Stimulated activated CD8-positive, alpha-beta memory T cell treated with anti-CD3 and anti-CD28 coated beads, Interleukin-15, amount 100 ng/mL, for 4 hours (primary cell): ENCODE measurements at regions not wholly inside any gene's neighbourhood (a gene's known extent, or its start where the extent isn't known, plus 50 kb on each side); places are given as distances from the start of the nearest gene placed in this dataset.
"Not testable (repeated sequence)": the region's sequence is repeated elsewhere in the genome, so short reads cannot be mapped to it uniquely, and the experiment has no call there.

ENCODE experiments used
- DNase-seq, 2 donors: peaks; one replicate each; pipeline ENCODE4 v3.0.0-alpha.2; 2020; ENCODE audit warnings: low read depth in 2 of 2

DNA sequence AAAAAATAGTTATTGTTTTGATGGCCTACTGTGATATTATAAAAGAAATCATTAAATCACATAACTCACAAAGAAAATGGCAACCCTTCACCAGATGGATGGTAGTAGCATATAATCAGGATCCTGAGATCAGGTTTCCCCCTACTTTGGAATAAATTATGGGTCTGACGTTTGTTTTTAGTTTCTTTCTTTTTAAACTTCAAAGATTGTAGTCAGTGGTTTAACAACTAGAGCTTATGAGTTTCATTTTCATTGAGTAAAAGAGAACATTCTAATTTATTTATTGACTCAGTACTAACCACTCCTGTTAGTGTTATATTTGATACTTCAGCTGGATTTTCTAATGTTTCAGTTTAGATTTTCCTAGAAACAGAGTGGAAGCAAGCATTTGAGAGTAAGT, 218.0 kb upstream of the PCSK5 start:
- DNase-seq = no peak

DNA sequence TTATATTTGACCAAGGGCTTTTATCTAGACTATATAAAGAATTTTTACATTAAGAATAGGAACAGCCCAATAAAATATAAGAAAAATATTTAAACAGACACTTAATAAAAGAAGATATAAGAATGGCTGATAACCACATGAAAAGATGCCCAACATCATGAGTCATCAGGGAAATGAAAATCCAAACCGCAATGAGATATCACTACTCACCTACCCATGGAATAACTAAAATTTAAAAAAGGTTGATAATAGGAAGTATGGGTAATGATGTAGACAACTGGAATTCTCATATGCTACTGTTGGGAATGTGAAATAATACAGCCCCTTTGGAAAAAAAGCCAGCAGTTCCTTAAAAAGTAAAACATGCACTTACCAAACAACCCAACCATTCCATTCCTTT, 206.9 kb upstream of the PCSK5 start:
- no peak for DNase-seq

DNA sequence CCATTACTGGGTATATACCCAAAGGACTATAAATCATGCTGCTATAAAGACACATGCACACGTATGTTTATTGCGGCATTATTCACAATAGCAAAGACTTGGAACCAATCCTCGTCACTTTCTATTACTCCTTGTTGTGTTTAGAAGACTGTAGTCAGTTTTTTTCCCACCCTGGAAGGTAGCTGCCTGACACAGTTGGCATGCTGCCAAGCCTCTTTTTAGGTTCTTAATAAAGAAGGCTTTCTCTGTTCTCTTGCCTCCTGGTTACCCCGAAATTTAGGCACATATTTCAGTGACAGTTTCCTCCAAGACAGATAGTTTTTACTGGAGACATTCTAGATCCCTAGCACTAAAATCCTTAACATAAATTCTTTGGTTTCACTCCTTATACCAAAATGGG, 205.4 kb upstream of the PCSK5 start:
- no peak for DNase-seq

DNA sequence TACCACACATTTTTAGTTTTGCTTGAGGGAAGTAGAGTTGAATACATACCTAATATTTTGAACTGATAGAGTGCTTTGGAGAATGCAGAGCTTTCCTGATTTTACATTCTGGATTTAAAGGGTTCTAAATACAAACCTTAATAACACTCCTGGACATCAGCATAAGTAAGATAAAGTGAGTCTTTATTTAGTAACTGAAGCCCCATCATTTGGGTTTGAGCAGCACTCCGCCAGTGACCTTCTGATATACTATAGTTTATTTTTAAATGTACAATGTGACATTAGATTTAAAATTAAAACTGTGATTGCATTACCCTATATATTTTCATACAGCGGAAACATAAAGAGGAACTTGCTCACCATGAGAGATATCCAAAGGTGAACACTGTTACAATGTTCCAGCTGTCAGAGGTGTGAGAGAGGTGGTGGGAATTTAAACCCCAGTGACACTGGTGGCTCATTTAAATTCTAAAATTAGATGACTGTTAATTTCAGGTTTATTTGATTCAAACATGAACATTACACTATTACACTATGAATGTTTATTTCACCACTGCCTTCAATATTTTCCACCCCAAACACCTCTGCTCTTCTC, 203.0 kb upstream of the PCSK5 start:
- no peak for DNase-seq

DNA sequence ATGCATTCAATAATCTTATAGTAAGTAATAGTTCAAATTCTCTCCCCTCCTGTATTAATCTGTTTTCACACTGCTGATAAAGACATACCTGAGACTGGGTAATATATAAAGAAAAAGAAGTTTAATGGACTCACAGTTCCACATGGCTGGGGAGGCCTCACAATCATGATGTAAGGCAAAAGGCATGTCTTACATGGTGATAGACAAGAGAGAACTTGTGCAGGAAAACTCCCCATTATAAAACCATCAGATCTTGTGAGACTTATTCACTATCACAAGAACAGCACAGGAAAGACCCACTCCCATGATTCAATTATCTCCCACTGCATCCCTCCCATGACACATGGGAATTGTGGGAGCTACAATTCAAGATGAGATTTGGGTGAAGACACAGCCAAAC, 199.9 kb upstream of the PCSK5 start:
- not testable (repeated sequence) for DNase-seq

DNA sequence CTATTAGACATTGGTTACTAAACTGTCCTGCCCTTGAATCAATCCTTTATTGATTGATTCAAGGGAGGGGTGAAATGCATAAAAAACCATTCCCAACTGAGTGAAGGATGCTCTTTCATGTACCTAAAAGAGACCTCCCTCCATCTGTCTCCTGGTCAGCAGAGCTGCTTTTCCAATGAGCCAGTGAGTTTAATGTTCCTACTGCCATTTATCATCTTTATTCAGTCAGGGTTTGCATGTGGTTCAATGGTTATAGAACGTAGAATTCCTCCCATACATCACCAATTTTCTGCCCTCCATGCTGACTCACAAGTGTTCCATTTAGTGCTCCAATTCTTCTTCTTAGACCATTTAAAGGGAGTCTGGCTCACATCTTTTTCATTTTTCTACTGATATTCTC, 199.1 kb upstream of the PCSK5 start:
- no peak for DNase-seq

DNA sequence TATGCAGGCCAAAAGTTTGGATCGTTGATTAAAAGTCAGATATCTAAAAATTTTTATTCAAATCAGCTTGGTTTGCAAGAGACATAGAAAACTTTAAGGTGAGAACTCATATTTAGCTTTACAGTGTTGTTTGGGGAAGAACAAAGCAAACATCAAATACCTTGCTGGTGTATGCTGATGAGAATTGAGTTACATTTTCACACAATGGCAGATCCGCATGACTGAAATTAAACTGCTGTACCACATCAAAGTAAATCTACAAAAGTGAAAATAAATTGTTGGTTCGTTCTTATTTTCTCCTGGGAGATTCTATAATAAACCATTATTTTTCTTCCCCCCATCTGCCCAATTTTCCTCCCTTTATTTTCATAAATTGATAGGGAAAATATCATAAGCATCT, 198.2 kb upstream of the PCSK5 start:
- no peak for DNase-seq

DNA sequence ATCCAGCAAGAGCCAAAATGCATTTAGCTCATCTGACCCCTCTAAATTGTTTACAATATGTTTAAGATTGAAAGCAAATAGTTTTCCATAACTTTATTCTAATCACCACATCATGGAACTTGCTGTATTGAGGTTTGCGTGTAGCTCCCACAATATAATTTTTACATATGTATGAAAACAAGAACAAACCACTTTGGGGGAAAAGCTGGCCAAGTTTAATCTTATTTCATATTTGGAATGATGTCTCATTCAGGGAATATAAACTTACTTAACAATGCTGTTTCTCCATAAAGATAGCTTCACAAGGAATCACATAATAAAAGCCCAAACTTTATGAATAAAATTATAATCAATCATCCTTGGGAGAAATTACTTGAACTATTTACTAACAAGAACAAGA, 194.6 kb upstream of the PCSK5 start:
- no peak for DNase-seq

DNA sequence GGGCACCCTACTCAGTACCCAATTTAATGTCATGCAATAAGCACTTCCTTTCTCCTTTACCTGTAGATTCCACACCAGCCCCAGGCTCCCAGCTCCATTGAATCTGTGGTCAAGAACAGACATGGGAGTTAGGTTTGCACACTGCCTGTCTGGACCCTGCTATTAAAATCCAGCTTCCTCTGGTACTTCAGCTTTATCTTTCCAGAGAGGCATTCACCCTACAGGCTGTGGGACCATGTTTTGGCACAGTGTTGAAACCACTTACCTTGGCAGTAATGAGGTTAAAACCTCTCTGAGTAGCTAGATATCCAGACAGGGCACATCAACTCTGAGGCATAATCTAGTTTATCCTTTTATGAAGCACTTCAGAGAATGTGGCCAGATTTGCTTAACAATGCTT, 191.5 kb upstream of the PCSK5 start:
- no peak for DNase-seq

DNA sequence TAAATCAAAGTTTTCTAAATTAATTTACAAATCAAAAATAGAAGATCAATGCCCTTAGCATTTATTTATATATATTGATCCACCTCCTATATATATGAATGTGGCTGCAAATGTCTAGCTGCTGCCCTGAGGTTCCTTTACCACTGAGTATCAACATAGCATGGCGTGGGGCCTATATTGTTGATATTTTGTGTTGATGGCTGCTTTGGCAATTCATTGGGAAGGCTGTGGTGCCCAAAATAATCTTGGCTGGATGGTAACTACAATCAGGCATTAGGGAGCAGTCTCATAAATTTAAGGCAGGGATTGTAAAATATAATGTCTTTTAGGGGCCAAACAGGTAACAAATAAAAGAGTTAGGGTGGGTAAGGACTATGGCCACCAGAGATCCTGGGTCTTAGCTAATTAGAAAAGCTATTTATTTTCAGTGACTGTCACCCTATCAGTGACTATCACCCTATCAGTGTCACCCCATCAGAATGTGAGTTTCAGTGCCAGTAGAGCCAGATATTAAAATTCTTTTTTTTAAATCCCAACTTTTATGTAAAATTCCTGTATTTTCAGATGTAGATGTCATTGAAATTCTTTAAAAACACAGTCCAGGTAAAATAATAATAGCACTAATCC, 190.7 kb upstream of the PCSK5 start:
- DNase-seq = no peak

DNA sequence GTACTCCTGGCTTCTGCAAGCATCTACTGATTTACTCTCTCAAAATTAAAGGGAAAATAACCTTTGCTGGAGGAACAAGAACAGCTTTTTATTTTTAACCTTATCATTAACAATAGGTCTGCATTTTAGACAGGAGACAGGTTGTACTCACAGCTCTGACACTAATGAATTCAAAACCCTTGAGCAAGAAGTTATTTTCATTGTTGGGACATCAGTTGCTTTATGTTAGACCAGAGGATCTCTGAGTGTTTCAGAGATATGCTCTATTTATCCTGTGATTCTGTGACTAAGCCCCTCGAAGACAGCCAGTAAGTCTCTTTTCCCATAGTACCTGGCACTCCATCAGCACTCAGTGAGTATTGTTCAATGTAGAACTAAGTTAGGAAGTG, 190.2 kb upstream of the PCSK5 start:
- DNase-seq = no peak

DNA sequence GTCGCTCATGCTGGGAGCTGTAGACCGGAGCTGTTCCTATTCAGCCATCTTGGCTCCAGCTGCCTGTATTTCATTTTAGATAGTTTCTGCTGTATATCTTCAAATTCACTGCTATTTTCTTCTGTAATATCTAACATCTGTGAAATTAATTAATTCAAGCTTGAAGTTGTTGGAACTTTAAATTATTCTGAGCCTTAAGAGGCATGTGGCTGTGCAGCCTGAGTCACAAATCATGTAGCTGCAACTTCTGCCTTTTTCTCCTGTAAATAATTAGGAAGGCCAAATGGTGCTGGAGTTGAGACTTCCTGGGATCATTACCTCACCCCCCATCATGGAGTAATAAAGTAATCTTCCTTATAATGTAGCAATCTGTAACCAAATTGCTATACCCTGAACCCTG, 183.3 kb upstream of the PCSK5 start:
- no peak for DNase-seq

DNA sequence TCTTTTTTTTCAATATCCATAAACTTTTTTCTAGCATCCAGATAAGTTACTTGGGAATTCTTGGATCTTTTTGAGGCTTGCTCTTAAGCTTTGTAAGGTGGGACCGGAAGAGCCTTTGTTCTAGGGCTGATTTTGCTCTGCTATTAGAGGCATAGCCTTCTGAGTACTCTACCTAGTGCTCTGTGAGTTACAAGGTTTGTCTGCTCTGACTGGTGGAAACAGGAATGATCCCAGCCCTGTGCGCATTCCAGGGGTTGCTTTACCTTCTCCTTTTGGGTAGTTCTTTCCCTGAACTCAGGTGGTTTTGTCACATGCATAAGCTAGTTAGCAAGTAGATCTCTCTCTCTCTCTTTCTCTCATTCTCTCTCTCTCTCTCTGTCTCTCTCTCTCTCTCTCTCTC, 180.8 kb upstream of the PCSK5 start:
- no peak for DNase-seq

DNA sequence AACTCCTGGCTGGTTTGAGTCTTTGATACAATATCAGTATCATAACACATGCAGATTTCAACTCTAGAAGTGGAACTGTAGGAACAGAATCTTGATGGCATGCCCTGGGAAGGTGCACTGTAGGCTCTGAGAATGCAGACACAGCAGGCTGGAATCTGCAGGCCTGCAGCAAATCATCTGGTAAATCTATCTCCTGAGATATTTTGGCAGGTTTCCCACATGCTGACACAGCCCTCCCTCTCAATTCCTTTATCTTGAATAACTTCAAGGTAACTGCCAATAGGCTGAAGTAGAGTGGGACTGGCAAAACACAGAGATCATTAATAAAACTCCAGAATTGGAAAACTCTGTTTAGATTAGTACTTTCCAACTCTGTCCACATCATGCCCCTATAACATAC, 177.8 kb upstream of the PCSK5 start:
- DNase-seq = no peak

DNA sequence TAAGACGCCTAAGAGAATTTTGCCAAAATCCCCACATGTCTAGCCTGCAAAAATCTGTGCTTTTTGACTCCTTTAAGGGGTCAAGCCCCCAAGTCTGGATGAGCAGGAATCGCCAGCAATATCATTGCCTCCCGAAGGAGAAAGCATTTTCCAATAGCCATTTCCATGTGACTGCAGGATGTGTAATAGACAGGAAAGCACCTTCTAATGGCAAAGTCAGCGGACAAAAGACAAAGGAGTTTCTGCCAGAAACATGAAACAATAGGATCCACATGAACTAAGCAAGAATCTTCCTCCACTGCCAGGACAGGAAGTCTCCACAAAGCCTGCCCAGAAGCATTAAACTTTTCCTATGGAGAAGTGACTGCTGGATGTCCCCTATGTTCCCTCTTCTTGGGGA, 177.1 kb upstream of the PCSK5 start:
- DNase-seq = no peak

DNA sequence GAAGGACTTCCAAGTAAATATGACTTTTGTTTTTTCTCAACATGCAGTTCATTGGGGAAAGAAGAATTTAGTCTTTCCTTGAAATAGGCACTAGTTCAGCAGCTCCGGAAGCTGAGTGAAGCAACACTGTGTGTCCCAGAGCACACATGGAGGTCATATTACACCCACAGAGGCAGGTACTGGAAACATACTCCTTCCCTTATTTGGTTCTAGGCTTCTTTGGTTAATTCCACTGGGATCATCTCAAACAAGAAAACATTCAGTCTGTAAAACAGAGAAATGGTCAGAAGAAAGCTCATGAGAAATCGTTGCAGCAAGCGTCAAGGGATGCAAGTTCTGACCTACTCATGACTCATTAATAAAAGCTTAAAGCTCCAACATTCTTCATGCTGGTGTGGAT, 175.1 kb upstream of the PCSK5 start:
- DNase-seq = no peak

DNA sequence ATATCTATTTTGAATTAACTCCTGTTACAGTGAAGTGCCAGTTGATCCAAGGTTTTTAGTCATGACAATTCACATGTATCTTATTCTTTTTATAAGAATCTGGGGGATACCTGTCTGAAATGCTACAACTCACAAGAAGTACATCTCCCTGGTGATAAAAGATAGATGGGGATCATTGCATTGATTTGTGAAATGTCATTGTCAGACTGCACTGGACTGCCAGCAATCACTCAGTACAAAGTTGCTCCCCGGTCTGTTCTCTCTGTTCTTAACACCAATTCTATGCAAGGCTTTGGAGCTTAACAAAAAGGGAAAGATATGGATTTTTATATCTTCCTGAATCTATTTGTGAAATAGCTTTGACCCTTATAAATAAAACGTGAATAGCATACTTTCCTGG, 171.8 kb upstream of the PCSK5 start:
- no peak for DNase-seq

DNA sequence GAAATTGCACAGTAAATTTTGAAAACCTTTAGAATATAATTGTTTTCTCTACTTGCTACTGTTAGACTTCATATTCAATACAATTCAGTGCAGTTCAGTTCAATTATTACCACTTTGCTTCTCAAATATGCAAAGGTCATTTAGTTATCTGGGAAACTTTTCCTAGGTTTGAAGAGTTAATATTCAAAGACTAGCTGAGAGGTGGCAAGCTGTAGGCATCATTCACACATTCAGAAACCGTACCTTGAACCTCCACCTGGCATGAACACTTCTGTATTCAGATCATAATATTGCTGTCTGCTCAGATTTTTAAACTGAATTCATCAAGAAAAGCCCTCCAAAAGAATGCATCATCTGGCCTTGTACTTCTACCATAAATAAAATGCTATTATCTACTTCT, 162.1 kb upstream of the PCSK5 start:
- no peak for DNase-seq

DNA sequence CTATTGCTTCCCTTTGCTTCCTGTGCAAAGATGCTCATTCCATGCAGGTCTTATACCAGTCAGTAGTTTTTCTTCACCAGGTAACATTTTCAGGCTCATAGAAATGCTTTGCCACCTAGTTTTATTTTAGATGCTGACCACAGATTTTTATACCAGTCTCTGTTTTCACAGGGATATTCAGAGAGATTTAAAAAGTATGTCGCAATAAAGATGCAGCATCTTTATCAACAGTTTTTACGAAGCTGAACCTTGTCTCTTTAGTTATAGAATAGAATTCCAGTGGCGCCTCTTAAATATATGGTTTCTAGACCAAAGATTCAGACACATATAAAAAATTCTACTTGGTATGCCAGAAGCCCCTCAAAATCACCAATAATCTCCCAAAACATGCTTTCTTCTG, 155.7 kb upstream of the PCSK5 start:
- no peak for DNase-seq

DNA sequence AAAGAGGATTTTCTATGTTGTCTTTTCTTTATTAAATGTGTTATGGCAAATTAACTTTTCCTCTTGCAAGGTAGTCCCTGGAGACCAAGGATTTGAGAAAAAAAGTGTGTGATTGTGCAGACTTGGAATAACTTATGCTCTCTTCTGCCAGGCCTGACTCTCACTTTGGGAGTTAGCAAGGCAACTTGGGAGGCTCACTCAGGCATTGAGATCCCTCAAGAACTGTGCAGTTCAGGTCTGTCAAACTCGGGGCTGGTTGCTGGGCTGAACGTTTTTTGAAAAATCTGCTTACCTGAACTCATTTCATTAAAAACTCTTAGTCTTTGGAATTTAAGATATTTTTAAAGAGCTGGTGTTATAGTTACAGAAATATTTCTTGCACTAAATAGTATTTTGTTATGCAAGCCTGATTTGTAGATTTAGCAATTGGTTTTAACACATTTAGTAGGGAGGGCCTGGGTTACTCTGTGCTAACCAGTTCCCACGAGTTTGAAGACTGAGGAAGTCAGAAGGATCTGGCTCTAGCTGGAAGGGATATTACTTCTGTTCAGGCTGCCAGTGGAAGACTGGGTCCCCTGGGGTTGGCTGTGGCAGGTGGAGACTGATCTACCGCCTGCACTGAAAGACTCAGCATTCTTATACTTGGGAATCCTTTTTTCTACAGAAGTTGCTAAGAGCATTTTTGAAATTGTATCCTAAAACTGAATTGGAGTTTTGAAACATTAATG, 150.4 kb upstream of the PCSK5 start:
- DNase-seq = no peak

DNA sequence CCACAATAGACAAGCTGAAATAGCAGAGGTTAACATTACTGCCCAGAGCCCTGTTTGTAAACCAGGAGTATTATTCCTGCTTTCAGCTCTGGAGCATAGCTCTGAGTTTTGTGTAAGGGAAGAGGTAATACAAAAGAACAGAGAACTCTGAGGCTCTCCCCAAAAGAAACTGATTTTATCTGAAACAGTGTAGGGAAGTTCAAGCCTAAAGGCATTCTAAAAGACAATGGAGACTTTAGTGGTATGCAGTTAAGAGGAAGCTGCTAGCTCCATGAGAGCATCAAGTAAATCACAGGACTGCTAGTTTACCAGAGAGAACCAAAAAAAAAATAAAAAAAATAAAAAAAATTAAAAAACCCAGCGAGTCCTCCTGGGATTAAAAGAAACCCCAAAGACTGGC, 146.6 kb upstream of the PCSK5 start:
- no peak for DNase-seq

DNA sequence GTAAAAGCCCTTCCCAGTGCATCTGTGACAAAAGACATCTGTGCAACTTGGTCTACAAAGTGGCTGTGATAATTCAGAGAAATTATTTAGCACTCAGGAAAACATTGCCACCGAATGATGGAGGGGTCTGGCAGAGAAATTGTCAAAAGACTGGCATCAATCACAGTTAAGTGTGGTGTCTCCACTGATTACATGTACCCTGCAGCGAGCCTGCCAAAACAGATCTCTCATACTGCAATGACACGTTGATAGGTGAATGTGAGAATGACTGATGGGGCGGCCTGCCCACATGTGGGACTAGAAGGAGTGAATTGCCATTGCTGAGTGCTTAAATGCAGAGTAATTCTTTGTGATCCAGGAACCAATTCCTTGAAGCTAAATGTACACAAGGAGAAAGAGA, 136.4 kb upstream of the PCSK5 start:
- no peak for DNase-seq

DNA sequence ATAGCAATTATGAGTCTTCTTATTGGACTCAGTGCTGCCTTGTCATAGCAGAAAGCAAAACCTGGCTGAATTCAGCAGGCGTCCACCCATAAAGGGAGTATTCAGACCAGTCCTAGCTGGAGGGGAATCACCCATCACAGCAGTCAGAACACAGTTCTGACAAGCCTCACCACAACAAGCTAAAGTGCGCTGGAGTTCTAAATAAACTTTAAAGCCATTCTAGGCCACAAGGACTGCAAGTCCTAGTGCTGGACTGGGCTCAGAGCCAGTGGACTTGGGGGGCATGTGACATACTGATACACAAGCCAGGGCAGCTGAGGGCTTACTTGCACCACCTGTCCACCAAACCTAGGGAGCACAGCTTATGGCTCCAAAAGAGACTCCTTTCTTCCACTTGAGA, 115.3 kb upstream of the PCSK5 start:
- no peak for DNase-seq
